GM12875 (cell line): ENCODE measurements at regions not wholly inside any gene's neighbourhood (a gene's known extent, or its start where the extent isn't known, plus 50 kb on each side); places are given as distances from the start of the nearest gene placed in this dataset.
A peak's percentile ranks its signal among the peaks of the same experiment; 100 is the strongest.

ENCODE experiments used
- H3K4me3 ChIP-seq: one replicate; pipeline ENCODE4 v1.5.1; 2011; ENCODE audit warnings: low read depth, low read length, control low read depth
- TF ChIP-seq, protein P1 (sequence below): IDR thresholded peaks from 2 replicates; pipeline ENCODE4 v1.5.1; 2011; ENCODE audit warnings: low read depth, mild to moderate bottlenecking, control low read depth, inconsistent platforms, low read length, moderate library complexity, borderline replicate concordance; ENCODE audit not compliant: insufficient read depth

- TF ChIP-seq, protein P1, sequence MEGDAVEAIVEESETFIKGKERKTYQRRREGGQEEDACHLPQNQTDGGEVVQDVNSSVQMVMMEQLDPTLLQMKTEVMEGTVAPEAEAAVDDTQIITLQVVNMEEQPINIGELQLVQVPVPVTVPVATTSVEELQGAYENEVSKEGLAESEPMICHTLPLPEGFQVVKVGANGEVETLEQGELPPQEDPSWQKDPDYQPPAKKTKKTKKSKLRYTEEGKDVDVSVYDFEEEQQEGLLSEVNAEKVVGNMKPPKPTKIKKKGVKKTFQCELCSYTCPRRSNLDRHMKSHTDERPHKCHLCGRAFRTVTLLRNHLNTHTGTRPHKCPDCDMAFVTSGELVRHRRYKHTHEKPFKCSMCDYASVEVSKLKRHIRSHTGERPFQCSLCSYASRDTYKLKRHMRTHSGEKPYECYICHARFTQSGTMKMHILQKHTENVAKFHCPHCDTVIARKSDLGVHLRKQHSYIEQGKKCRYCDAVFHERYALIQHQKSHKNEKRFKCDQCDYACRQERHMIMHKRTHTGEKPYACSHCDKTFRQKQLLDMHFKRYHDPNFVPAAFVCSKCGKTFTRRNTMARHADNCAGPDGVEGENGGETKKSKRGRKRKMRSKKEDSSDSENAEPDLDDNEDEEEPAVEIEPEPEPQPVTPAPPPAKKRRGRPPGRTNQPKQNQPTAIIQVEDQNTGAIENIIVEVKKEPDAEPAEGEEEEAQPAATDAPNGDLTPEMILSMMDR: no peak
- H3K4me3 ChIP-seq: no peak overlapping the region
These were observed 114.7 kb downstream of the ENGASE start for GRCh38 chr17:79189305-79189704.

DNA sequence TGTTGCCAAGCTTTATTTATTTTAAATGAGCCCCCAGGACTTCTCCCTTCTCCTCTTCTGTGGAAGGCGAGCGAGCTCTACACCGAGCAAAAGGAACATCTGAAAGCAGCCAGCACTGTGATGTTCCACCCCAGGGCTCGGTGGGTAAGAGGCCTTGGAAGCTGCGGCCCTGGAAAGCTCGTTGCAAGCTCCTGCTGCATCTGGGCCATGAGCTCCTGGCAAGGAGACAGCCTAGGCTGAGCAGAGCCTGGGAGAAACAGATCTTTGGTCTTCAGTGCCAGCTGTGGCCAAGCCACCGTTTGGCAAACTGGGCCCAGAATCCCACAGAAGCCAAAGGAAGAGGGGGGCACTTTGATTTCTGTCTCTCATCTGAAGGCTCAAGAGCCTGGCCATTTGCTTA is 114.1 kb downstream of the ENGASE start:
- TF ChIP-seq, protein P1: no peak
- H3K4me3 ChIP-seq: no peak overlapping the region

GRCh38 chr17:79188048-79188447 is 113.4 kb downstream of the ENGASE start:
- TF ChIP-seq, protein P1: peak; percentile 68
- no peak overlapping the region for H3K4me3 ChIP-seq

DNA sequence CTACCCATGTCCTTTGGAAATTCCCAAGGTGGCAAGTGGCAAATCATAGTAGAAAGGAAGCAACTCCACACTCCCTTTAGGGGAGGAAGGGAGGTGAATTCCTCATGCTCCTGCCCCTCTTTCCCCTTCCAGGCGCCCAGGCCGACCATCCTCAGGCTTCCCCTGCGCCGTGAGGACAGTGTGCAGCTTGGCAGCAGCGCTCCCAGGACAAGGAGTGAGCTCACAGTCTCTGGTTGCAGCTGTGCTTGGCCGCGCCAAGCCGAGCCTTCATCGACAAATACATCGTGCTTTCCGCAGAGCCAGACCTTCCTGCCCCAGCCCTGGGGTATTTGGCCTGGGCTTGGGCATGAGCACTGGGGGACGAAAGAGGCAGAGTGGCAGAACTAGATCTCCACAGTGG is 112.6 kb downstream of the ENGASE start:
- TF ChIP-seq, protein P1: no peak
- H3K4me3 ChIP-seq: no peak overlapping the region

GRCh38 chr17:79186406-79186805 is 111.8 kb downstream of the ENGASE start:
- TF ChIP-seq, protein P1: no peak
- no peak overlapping the region for H3K4me3 ChIP-seq

GRCh38 chr17:79185671-79186070 is 111.0 kb downstream of the ENGASE start:
- TF ChIP-seq, protein P1: no peak
- no peak overlapping the region for H3K4me3 ChIP-seq

- no peak overlapping the region for H3K4me3 ChIP-seq
These were observed 109.6 kb downstream of the ENGASE start for GRCh38 chr17:79184219-79184618.

More at GRCh38 chr17:79184219-79184618, 109.6 kb downstream of the ENGASE start:
- TF ChIP-seq, protein P1: no peak
